ENCODE measurements at regions not wholly inside any gene's neighbourhood (a gene's known extent, or its start where the extent isn't known, plus 50 kb on each side); places are given as distances from the start of the nearest gene placed in this dataset.
"Not testable (repeated sequence)": the region's sequence is repeated elsewhere in the genome, so short reads cannot be mapped to it uniquely, and the experiment has no call there.

DNA sequence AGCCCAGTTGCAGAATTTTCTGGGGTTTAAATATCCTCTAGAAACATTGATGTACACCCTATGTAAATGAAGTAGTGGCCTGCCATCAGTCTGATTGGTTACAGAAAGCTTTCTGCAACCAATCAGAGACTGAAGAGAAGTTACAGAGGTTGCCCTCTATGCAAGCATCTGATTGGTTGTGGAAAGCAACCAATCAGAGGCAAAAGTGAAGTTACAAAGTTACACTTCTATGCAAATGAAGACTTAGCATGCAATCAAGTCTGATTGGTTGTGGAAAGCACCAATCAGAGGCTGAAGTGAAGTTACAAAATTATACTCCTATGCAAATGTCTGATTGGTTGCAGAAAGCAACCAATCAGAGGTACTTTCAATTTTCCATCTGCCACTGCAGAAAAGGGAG, 51.9 kb upstream of the USP9X start:
- no peak for TF ChIP-seq EP300 (IDR thresholded peaks at IDR 0.05)

DNA sequence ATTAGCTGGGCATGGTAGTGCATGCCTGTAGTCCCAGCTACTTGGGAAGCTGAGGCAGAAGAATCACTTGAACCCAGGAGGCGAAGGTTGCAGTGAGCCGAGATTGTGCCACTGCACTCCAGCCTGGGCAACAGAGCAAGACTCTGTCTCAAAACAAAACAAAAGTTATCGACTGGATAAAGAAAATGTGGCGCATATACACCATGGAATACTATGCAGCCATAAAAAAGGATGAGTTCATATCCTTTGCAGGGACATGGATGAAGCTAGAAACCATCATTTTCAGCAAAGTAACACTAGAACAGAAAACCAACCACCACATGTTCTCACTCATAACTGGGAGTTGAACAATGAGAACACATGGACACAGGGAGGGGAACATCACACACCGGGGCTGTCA, 50.3 kb upstream of the USP9X start:
- H3K4me1 ChIP-seq; H3K4me3 ChIP-seq; H3K36me3 ChIP-seq; H3K9me3 ChIP-seq; intact Hi-C loops (cut with DNase I; ENCODE audit: low total_unique reads); H3K27ac ChIP-seq; DNase-seq; H3K27me3 ChIP-seq: not testable (repeated sequence)
- WGBS, 5 donors, result 93 to 97% (median 94%) methylated on average over 5 of the region's 5 CpGs

More for the DNA sequence above, 51.9 kb upstream of the USP9X start:
- Histone ChIP-seq H3K36me3 (no peaks in the 10 kb centered on the region), H3K27me3 (peaks cover 0 to 3% (median 0%) of the 10 kb centered on the region in 3 donors), H3K9me3 (peaks cover 0 to 8% (median 3%) of the 10 kb centered on the region in 4 donors), H3K4me1 (no peaks in the 10 kb centered on the region), H3K27ac (no peak overlapping the region), H3K4me3 (no peak overlapping the region)
- no peak for DNase-seq
- intact Hi-C loops (cut with DNase I; ENCODE audit: low total_unique reads), result no loop called here
